NCI-H2196 (cell line): ENCODE measurements at regions not wholly inside any gene's neighbourhood (a gene's known extent, or its start where the extent isn't known, plus 50 kb on each side); places are given as distances from the start of the nearest gene placed in this dataset.

ENCODE experiments used
- DNase-seq: peaks from one replicate; lab custom pipeline; 2025; ENCODE audit not compliant: unreplicated experiment; lab: John Stamatoyannopoulos, UW

- DNase-seq = no peak
These were observed 500.6 kb upstream of the IGFBP3 start for GRCh38 chr7:46421441-46422230.

DNA sequence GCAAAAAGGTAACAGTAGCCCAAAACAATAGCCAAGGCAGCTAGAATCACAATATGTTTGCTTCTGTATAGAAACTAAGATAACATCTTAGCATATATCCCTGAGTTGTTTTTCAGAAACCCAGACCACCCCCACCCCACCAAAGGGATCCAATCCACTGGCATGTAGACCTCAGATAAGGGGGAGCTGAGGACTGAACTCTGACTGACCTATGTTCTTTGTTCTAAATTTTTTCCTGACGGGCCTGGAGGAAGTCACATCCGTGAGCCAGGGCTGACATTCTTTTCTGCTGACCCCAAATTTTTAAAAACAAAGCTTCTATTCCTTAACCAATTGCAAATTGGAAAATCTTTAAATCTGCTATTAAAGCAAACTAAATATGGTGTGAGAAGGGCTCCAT is 493.9 kb upstream of the IGFBP3 start:
- DNase-seq = no peak

- no peak for DNase-seq
These were observed 490.2 kb upstream of the IGFBP3 start for GRCh38 chr7:46411236-46411635.

GRCh38 chr7:46407125-46407524 is 486.1 kb upstream of the IGFBP3 start:
- DNase-seq = no peak

DNA sequence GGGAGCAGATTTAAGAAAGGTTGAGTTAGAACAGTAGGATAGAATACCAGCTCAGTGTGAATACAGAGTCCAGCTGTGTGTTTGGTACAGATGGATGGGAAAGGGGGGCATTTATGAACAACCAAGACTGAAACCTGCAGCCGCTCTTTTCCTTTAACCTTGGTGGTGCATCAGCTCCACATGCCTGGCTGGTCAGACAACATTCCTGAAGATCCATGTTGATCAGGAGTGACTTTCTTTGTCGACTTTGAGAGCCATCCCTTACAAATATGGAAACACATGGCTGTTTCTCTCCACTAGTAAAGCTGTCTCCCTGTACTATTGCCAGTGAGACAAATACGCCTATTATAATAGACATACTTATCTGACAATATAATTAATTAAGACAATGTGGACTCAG is 476.5 kb upstream of the IGFBP3 start:
- no peak for DNase-seq

DNA sequence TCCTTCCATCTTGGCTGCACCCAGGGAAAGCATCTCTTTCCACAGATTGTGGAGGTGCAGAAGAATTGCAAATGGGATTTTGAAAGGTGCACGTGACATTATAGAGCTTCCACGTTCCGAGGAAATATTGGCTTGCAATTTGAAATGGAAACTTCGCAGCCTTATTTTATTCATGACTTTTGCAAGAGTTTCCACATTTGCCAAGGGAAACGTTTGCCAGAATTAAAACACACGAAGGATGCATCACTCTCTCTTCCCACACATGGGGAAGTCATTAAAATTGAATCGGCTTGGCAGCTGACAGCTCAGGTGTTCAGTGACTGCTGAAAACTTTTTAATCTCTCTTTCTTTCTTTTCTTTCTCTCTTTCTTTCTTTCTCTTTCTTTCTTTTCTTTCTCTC is 475.4 kb upstream of the IGFBP3 start:
- no peak for DNase-seq

GRCh38 chr7:46393142-46393541 is 472.1 kb upstream of the IGFBP3 start:
- DNase-seq = no peak

GRCh38 chr7:46391231-46392201 is 470.4 kb upstream of the IGFBP3 start:
- no peak for DNase-seq

- no peak for DNase-seq
These were observed 469.0 kb upstream of the IGFBP3 start for GRCh38 chr7:46390042-46390441.

GRCh38 chr7:46389146-46389545 is 468.1 kb upstream of the IGFBP3 start:
- DNase-seq = no peak

DNA sequence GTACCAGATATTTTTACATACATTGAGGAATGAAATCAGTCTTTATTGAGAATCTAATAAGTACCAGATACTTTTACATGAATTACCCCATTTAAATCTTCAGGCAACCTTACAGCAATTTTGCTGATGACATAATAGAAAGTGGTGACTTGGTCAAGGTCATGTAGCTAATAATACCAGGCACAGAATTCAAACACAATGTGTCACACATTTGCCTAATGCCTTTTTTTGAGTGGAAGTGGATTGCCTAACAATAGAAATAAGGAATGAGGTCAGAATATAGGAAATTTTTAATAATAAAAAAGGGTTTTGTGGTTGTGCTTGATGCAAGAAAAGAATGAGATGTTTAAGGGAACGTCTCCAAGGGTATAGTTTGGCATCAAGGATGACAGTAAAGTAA is 466.6 kb upstream of the IGFBP3 start:
- no peak for DNase-seq

DNA sequence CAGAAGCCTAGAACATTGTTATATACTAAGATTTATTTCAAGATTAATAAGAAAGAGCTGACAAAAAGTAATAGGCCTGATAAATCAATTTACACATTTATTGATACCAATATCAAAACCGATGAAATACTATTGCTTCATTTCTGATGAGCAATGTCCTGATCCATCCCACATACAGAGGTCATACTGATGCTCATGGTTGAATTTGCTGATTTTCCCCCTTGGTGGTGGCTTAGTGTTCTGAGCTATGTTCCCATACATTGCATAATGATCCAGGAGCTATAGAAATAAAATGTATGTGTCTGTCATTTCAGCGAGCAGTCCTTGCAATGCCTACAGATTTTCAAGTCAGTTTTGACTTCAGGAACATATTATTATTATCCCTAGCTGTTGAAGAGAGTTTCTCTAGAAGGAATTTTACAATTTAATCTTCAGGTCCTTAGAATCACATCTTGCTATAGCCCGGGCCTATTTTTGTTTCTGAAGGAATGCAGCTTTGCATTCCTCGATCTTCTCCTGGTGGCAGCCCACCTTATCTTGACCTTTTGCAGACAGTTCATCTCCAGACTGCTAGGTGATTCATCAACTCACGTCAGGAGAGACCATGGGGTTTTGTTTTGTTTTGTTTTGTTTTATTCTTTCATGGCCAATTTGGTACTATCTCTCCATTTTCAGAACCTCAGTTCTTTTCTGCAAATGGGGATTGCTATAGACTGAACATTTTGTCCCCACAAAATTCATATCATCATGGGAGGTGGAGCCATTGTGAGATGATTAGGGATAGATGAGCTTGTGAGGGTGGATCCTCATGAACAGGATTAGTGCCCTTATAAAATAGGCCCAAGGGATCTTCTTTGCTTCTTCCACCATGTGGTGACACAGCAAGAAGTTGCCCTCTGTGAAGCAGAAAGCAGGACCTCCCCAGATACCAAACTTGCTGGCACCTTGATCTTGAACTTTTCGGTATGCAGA is 465.6 kb upstream of the IGFBP3 start:
- DNase-seq = no peak

GRCh38 chr7:46385662-46386309 is 464.7 kb upstream of the IGFBP3 start:
- DNase-seq = no peak

DNA sequence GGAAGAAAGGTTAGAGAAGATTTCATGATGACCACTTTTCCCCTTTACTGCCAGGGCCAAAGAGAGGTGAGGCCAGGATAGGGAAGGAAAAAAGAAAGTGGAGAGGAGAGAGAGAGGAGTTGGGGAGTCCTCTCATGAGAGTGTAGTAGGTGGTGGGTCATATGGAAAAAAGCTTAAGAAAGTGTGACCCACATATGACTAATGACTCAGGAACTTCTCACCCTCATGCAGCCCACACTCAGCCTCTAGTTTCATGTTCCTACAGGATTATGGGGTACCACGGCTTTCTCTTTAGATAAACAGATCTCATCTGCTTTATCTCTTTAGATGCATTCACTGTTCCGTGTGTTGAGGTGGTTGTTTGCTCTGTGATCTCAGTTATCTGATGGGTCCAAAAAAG is 462.5 kb upstream of the IGFBP3 start:
- no peak for DNase-seq

- no peak for DNase-seq
These were observed 449.0 kb upstream of the IGFBP3 start for GRCh38 chr7:46369933-46370654.

DNA sequence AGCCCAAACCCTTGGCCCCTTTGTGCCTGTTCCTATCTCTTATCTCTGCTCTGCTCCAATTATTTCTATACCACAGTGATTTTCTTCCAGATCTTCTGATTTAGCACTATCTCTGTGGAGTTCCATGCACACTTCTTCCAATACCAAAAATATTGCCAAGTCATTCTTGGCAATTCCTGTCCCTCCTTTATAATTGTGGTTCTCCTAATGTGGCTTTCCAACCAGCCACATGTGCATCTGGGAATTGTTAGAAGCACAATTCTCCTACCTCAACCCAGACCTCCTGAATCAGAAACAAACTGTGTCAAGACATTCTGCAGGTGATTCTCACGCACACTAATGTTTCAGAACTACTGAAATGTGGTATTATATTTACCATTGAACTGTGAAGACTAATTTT is 447.8 kb upstream of the IGFBP3 start:
- no peak for DNase-seq

GRCh38 chr7:46366526-46366925 is 445.5 kb upstream of the IGFBP3 start:
- DNase-seq = no peak

DNA sequence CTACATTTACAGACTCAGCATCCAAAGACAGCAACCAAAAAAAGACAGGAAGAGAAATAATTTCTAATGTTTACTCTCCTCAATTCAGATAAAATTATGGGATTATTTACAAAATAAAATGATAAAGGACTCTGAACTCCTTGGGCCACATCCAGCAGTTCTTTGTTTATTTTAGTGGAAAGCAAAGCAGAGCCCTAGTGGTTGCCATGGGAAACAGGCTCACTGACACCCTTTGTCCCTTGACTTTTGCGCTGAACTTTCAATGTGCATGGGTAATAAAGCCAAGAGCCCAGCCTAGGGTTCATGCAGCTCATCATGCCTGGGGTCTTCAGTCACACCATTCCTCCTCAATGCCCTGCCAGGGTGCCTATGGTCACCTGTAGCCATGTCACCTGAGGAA is 442.6 kb upstream of the IGFBP3 start:
- peak; percentile 6 for DNase-seq

- DNase-seq = no peak
These were observed 439.7 kb upstream of the IGFBP3 start for GRCh38 chr7:46360811-46361210.

DNA sequence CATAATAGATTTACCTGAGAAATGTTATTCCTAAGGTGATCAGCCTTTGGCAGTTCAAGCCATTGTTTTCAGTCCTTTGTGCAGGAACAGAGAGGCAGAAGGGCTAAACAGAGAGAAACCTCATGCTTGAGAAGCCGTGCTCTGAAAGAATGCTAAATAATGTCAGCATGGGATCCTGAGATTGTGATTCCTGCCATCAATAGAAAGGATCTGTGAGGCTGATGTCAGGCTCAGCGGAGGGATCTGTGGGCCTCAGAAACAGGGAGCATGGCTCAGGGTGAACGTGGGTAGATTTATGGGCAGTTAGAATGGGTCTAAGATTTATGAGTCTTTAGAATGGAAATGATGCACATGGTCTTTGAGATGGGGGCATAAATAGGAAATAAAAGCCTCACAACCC is 439.2 kb upstream of the IGFBP3 start:
- DNase-seq = no peak
